ENCODE measurements at regions not wholly inside any gene's neighbourhood (a gene's known extent, or its start where the extent isn't known, plus 50 kb on each side); places are given as distances from the start of the nearest gene placed in this dataset.

DNA sequence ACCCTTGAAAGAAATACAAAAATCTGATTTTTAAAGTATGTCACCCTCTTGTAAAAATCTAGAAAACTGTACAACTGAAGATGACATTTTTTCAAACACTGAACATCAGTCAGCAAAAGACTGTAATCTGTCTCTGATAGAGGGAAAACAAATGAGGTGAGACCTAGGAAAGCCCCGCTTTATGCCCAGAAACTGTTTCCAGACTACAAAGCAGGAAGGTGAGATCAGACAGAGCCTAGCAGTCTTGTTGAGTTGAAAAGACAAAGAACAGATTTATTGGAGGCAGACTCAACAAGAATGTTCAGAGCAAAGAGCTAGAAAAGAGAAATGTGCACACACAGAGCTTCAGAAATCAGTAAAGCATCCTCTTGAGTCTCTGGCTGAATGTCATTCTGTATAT is 873.6 kb downstream of the LRFN5 start:
- H3K9me3 ChIP-seq = peaks cover 0 to 3% of the 10 kb centered on the region in 2 donors
- H3K27me3 ChIP-seq = no peaks in the 10 kb centered on the region
- no peaks in the 10 kb centered on the region for H3K4me1 ChIP-seq
- H3K36me3 ChIP-seq = no peaks in the 10 kb centered on the region
- intact Hi-C loops (cut with DNase I) = no loop called here
- DNase-seq (no peak), ATAC-seq (no peak)
- no peak overlapping the region for H3K4me3 ChIP-seq
- H3K27ac ChIP-seq = no peak overlapping the region
- TF ChIP-seq, protein P1, sequence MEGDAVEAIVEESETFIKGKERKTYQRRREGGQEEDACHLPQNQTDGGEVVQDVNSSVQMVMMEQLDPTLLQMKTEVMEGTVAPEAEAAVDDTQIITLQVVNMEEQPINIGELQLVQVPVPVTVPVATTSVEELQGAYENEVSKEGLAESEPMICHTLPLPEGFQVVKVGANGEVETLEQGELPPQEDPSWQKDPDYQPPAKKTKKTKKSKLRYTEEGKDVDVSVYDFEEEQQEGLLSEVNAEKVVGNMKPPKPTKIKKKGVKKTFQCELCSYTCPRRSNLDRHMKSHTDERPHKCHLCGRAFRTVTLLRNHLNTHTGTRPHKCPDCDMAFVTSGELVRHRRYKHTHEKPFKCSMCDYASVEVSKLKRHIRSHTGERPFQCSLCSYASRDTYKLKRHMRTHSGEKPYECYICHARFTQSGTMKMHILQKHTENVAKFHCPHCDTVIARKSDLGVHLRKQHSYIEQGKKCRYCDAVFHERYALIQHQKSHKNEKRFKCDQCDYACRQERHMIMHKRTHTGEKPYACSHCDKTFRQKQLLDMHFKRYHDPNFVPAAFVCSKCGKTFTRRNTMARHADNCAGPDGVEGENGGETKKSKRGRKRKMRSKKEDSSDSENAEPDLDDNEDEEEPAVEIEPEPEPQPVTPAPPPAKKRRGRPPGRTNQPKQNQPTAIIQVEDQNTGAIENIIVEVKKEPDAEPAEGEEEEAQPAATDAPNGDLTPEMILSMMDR (IDR thresholded peaks at IDR 0.05) = no peak

DNA sequence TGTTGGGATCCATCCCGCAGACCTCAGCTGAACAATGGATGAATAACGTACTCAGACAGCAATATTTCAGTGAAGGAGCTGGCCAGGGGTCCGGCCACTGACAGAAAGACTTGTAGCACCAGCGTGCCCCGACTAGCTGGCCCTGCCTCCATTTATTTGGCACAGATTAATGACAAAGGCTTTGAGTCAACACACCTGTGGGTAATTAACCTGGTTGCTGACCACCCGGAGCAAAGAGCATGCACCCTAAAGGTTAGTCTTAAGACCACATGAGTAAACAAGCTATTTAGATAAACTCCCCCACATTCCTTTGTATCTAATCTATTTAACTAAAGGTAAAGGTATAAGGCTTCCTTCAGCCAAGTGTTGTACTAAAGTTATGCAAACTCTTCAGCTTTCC is 868.6 kb downstream of the LRFN5 start:
- no peak for DNase-seq
- Histone ChIP-seq H3K4me3 (no peak overlapping the region), H3K9me3 (no peaks in the 10 kb centered on the region), H3K36me3 (no peaks in the 10 kb centered on the region), H3K4me1 (no peaks in the 10 kb centered on the region), H3K27ac (no peak overlapping the region), H3K27me3 (no peaks in the 10 kb centered on the region)
- TF ChIP-seq, protein P1 (IDR thresholded peaks at IDR 0.05) = no peak
- intact Hi-C loops (cut with DNase I) = no loop called here
- ATAC-seq = no peak

- Histone ChIP-seq H3K4me1 (no peaks in the 10 kb centered on the region), H3K27ac (no peak overlapping the region), H3K4me3 (no peak overlapping the region), H3K9me3 (no peaks in the 10 kb centered on the region), H3K27me3 (no peaks in the 10 kb centered on the region), H3K36me3 (no peaks in the 10 kb centered on the region)
- TF ChIP-seq, protein P1 (IDR thresholded peaks at IDR 0.05) = no peak
- intact Hi-C loops (cut with DNase I) = no loop called here
- DNase-seq (no peak), ATAC-seq (no peak)
These were observed 863.7 kb downstream of the LRFN5 start for GRCh38 chr14:42470427-42470719.

GRCh38 chr14:42469637-42470426 is 863.2 kb downstream of the LRFN5 start:
- no peaks in the 10 kb centered on the region for H3K27me3 ChIP-seq
- no peaks in the 10 kb centered on the region for H3K4me1 ChIP-seq
- DNase-seq (no peak), ATAC-seq (no peak)
- no peaks in the 10 kb centered on the region for H3K9me3 ChIP-seq
- no peak overlapping the region for H3K27ac ChIP-seq
- H3K36me3 ChIP-seq = no peaks in the 10 kb centered on the region
- intact Hi-C loops (cut with DNase I) = no loop called here
- no peak overlapping the region for H3K4me3 ChIP-seq
- TF ChIP-seq, protein P1 (IDR thresholded peaks at IDR 0.05) = no peak

- Histone ChIP-seq H3K27ac (no peak overlapping the region), H3K4me3 (no peak overlapping the region), H3K9me3 (peaks cover 0 to 13% of the 10 kb centered on the region in 2 donors), H3K4me1 (no peaks in the 10 kb centered on the region), H3K36me3 (no peaks in the 10 kb centered on the region), H3K27me3 (no peaks in the 10 kb centered on the region)
- TF ChIP-seq, protein P1 (IDR thresholded peaks at IDR 0.05) = no peak
- ATAC-seq (no peak), DNase-seq (no peak)
- intact Hi-C loops (cut with DNase I) = no loop called here
These were observed 854.0 kb downstream of the LRFN5 start for GRCh38 chr14:42460673-42461072.
